ENCODE measurements at regions not wholly inside any gene's neighbourhood (a gene's known extent, or its start where the extent isn't known, plus 50 kb on each side); places are given as distances from the start of the nearest gene placed in this dataset.

- TF ChIP-seq CHD7 (IDR thresholded peaks at IDR 0.05; ENCODE audit: insufficient replicate concordance, low read length) (no peak), SUZ12 (IDR thresholded peaks at IDR 0.05; ENCODE audit: low read length) (no peak), TBP (IDR thresholded peaks at IDR 0.05; ENCODE audit: low read depth, low read length) (no peak), RBBP5 (IDR thresholded peaks at IDR 0.05; ENCODE audit: borderline replicate concordance, low read depth, low read length) (no peak), KDM5A (IDR thresholded peaks at IDR 0.05; ENCODE audit: low read length) (no peak), SAP30 (IDR thresholded peaks at IDR 0.05; ENCODE audit: insufficient read depth, insufficient replicate concordance, low read length) (no peak), KDM4A (IDR thresholded peaks at IDR 0.05; ENCODE audit: low read depth, low read length, severe bottlenecking) (no peak), SP1 (IDR thresholded peaks at IDR 0.05; ENCODE audit: low read depth, low read length) (no peak), BRCA1 (IDR thresholded peaks at IDR 0.05; ENCODE audit: low read depth, low read length) (no peak), MAX (IDR thresholded peaks at IDR 0.05) (no peak)
Measured at GRCh38 chr17:77594416-77595209, 363.9 kb upstream of the TNRC6C start (continued).
